Globus pallidus (tissue), 1 donor: ENCODE measurements at regions not wholly inside any gene's neighbourhood (a gene's known extent, or its start where the extent isn't known, plus 50 kb on each side); places are given as distances from the start of the nearest gene placed in this dataset.
A peak's percentile ranks its signal among the peaks of the same experiment; 100 is the strongest.

Experiments
- DNase-seq: peaks from one replicate; pipeline ENCODE4 v3.0.0-alpha.2; 2015; ENCODE audit warnings: low spot score

DNA sequence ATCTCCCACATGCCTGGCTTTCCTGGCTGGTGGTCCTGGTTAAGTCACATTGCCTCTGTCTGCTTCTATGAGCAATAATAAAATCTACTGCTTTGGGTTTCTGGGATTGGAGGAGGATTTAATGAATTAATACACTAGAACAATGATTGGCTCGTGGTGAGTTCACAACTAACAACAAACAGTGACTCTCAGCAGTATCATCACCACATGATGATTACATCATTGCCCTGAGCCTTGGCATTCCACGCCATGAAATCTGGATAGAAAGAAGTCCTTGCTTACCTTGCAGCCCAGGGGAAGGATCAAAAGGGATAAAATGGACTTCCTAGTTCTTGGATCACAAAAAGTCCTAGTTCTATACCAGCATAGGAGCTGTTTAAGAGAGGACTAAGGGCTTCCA, 1069.0 kb downstream of the VRK1 start:
- no peak for DNase-seq

DNA sequence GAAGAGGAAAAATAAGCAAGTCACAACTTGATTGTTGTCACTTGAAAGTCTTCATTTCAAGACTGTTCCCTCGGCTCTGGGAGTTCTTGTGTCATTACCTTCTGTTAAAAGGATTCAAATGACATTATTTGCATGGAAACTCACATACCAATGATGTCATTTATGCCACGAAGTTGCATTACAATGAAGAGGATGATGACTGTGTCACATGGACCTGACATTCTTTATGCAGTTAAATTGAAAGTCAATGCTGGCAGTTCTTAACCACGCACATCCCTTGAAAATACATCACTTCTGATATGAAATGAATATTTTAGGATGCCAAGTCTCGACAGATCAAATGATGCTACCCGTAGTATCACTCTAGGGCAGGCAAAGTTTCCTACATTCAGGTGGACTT, 1069.5 kb downstream of the VRK1 start:
- DNase-seq = no peak

DNA sequence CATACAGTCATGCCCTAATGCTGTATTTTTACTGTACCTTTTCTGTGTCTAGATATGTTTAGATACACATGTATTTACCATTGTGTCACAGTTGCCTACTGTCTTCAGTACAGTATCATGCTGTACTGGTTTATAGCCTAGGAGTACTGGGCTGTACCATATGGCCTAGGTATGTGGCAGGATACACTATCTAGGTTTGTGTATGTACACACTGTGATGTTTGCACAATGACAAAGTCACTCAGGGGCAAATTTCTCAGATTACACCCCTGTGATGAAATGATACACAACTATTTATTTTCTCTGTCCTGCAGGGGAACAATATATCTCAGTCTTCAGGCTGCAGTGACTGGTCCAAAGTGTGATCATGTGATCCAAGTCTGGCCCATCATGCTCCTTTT, 1076.1 kb downstream of the VRK1 start:
- DNase-seq = no peak

DNA sequence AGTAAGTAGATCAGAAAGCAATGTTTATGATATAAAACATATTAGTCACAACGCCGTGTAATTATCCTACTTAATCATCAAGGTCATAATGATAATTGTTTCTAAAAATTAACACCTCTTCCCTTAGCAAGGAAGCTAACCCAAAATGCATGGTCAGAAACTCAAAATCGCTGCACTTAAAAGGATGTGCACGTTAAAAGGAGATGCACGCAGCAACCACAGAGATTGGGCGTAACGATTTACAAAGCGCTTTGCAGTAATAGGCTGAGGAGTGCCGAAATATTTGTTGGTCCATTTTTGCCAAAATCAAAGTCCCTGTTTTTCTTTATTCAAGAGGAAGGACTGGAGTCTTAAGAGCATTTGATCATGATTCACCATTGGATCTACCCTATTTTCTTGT, 1077.2 kb downstream of the VRK1 start:
- no peak for DNase-seq

DNA sequence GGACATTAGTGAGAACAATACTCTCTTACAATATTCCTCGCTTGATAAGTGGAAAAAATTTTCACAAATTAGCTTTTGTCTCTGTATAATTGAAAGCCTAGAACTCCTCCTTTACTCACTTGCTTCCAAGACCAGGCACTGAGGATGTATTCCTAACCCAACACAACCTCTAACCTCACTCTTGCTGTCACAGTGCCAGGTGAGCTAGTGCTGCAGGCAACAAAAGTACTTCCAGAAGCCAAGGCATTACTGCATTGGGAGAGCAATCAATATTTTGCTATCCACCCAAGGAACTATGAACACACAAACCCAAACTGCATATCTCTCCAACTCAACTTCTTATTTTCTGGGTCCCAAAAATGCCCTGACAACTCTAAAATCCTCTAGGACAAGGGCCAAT, 1081.0 kb downstream of the VRK1 start:
- no peak for DNase-seq

DNA sequence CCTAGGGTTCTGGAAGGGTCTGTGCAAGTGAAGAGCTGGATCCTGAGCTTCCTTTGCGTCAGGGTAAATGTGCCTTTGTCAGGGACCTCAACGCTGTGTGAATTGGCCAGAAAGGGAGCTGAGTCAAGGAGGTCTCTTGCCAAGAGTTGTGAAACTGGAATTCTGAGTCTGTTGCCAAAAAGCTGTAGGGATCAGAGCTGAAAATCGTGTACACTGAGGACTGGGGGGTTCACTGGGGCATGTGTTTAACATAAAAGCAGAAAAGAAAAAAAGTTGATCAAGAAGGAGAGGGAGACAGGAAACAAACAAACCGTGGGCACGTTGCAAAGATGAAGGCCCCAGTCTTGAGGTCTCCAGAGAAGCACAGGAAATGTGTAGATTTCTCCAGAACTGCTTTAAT, 1081.5 kb downstream of the VRK1 start:
- peak; percentile 5 for DNase-seq

DNA sequence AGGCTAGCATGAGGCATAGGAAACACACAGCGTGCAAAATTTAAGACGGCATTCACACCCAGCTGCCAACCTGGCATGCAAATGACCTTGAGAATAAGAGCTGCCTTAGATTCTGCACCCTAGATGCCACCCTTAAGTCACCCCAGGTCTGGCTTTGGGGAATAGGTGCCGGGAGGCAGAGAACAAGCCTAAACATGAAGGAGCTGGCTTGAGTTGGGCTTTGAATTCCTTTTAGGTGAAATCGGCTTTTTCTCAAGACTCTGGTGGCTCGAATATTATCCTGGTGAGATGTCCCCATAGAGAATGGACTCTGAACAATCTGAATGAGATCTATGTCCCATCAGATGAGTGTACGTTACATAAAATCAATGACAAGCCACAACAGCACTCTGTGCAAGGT, 1090.5 kb downstream of the VRK1 start:
- DNase-seq = no peak

DNA sequence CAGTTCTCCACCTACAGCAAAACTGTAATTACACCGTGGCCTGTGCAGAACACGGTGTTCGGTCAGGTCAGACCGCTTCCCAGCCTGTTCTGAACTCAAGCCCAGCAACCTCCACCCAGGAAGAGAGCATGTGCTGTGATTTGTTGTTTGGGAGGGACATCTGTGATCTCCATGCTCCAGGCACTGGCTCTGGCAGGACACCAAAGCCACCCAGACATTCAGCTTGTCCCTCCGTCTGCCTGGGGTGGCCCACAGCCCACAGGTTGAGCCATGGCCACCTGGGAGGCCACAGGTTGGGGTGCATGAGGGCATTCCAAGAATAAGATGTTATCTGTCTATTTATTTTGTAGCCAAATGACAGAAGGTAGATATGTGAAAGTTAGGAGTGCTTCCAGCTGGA, 1091.1 kb downstream of the VRK1 start:
- DNase-seq = no peak

DNA sequence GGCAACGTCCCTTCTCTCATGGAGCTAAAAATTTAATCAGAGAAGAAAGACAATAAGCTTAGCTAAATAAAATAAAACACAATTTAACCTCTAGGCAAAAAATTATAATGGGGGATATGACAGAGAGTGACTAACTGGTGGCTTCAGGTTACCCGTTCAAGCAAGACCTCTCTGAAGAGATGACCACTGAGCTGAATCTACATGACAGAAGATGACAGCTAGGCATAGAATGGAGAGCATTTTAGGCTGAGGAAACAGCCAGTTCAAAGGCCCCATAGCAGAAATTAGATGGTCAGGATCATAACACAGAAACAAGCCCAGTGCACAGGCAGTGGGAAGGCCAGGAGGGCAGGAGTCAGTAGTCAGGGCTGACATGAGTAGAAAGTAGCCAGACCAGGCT, 1094.3 kb downstream of the VRK1 start:
- no peak for DNase-seq

DNA sequence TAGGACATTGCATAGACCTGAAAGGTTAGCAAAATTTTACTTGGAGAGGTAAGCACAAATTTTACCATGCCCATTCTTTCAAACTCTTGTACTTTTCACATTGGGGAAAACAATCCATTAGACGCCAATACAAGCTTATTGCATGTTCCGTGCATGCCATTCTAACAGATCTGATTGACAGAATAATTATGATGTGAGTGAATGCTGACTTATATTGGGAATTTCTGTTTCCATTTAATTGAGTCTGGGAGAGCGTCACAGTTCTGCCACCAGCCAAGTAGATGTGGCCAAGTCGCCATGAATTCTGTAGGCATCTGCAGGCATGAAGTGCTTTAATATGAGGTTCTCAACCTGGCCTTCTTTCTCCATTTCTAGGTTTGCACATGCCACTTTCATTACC, 1097.4 kb downstream of the VRK1 start:
- DNase-seq = no peak

DNA sequence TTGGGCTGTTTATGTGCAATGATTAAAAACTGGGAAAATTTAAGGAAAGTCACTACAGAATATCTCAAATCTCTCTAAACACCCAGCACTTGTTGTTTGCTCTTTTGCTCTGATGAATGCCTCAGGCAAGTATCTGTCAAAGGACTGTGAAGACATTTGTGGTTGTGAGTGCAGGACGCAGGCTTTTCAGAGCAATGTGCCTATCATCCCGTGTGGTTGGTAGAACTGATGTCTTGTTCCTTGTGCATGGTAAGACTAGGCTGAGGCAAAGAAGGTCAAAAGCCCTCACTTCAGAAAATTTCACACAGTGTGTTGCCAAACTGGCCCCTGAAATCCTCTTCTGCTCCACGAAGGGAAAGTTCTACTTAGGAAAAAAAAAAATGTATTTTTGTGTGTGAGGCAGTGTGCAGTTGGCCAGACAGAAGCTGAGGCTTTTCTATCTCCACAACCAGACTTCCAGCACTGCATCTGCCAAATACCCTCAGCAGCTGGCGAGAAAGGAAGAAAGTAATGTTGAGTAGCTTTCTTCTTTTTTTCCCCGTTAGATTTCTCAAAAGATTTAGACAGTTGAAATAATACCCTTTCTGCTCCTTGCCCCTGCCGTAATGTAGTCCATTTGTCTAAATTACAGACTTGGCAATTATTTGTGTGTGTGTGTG, 1103.1 kb downstream of the VRK1 start:
- no peak for DNase-seq

DNA sequence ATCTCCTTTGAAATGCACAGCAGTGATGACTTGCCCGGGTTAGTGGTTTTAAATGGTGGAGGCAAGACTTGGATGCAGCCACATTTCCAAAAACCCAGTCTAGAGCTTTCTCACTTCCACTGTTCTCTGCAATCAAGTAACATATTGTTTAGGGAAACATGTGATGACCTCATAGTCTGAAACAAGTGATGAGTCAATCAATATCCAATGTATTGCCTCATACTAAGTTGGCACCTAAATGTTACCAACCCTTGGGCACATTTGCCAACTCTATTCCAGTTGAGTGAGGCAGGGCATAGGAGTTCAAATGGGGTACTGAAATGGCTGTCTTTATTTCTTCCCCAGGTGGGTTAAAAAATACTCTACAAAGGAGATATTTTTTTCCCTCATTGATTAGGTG, 1105.4 kb downstream of the VRK1 start:
- no peak for DNase-seq

DNA sequence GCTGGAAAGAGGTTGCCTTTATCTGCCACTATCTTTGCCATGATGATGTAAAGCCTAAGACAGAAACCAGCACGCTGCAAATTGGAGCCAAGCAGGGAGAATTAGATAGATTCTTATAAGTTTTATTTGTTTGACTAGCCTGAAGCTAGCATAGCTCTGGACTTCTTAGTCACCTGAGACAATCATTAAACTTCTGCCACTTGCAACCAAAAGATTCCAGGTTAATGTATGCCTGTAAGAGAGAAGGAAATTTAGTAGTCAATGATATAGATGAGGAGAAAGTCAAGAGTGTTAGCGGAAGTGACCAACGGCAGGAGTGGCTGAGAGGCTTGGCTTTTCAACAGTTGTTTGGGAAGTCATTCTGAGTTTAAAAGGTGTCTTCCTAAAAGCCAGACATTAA, 1106.6 kb downstream of the VRK1 start:
- DNase-seq = no peak

DNA sequence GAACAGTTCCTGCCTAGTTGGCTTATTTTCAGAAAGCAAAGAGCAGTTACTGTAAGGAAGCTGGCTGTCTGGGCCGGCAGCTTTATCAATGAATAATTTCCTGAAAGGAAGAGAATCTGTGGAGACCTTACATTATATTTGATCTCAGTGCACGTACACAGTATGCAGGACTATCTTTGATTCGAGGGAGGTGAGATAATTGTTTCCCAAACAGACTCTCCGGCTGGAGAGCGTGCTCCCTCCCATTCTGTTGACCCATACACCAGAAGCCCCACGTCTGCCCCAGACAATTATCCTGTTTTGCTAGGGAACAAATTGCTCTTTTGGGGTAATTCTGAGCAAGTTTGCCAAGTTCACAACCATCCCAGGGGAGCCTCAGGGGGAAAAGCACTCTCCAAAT, 1115.0 kb downstream of the VRK1 start:
- DNase-seq = no peak

DNA sequence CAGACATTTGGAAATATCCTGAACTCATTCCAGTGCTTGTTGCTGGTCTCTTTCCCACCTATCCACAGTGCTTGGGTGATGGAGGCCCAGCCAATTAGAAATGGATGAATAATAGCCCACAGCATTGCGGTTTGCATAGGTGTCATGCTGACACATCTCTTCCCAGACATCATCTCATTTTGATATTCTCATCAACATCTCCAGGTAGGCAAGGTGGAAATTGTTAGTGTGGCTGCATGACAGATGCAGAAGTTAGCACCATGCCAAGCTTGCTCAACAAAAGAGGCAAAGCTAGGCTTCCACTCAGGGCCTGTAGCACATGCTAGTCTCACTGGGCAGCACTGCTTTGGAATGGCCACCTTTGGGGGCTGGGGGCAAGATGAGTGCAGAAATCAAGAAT, 1118.9 kb downstream of the VRK1 start:
- DNase-seq = no peak

DNA sequence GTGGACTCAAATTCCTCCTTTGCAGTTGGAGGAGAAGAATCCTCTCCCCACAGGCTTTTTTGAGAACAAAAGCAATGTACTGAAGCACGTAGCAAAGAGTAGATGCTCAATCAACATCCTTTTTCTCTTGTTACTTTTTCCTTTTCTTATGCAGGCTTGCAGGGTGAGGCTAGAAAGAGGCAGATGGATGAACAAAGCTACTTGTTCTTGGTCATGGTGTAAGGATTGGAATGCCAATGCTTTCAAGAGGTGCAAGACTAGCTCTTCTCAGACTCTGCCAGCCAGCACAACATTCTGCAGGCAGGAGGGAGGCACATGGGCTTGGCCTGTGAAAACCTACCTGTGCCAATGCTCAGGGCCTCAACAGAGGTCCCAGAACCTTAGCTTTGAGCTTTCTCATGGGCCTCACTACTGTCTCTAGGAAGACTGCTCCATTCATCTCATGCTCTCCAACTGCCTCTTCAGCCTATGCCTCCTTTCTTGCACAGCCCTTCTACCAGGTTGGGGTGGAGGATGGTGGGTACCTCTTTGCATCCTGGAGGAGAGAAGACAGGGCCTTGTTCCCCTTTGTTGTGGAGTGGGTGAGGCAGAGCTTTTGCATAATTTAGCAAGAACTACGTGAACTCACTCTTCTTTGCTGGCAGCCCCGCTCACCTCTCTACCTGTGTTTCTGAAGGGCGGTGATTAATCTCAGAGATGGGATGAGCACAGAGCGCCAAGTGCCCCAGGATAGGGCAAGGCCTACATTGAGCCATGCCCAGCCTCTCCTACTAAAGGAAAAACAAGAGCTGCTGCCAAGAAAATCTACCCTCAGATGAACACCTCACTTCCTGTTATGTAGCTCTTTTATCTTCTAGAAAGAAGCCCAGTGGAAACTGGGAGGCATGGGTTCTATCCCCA, 1119.7 kb downstream of the VRK1 start:
- DNase-seq = no peak

DNA sequence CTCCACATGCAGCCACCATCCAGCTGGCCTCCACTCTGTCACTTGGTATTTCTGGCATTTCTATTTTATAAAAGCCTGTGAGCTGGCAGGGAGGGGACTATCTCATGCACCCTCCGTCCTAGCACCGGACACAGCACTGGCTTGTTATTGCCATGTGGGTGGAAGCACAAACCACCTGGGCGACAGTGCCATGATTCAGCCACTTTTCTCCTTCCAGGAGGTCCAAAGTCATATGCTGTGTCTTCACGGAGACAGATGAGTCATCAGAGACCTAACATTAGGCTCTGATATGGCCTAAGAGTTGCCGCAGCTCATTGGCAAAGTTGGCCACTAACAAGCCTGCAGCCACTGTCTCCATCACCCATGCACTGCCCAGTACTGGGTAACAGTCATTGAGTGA, 1123.0 kb downstream of the VRK1 start:
- no peak for DNase-seq

DNA sequence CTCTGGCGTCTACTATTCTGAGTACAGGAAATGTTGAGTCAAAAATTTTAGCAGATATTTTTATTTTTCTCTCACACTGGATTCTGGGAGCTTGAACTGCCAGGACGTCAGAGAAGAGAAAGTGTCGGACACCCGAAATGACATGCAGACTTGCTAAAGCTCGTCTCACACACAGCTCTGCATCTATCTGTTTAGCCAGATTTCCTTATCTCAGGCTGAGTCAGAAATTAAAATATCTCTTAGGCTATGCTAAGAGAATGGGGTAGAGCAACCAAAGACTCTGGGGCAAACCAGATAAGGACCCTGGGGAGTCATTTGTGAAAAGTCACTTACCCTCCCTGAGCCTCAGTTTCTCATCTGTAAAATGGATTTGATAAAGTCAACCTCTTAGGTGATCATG, 1124.1 kb downstream of the VRK1 start:
- no peak for DNase-seq

DNA sequence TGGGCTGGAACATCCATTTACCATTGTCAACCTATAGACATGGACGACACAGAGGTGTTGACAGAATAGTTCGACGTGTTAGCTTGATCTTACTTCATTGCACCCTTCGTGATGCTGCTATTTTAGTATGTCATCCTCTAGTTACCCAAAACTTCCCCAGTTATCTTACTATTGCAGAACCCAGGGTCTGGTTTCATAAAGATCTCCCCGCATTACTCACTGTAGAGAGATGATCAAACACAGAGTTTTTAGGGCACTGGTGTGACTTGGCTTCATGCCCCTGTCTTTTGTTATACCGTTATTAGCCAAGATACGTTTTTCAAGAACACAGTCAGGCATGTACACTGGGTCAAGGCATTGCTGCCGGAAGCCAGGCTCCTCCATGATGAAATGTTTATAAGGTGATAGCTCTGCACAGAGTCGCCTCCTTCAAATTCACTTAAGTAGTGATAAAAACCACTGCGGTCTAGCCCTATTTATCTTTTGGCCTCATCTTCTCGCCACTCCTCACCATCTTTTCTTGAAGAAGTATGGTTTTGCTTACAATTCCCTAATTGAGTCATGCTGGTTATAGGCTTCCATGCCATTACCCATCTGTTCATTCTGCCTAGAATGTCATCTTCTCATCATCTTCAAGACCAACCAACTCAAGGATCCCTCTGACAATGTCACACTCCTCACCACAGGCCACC, 1127.9 kb downstream of the VRK1 start:
- no peak for DNase-seq

DNA sequence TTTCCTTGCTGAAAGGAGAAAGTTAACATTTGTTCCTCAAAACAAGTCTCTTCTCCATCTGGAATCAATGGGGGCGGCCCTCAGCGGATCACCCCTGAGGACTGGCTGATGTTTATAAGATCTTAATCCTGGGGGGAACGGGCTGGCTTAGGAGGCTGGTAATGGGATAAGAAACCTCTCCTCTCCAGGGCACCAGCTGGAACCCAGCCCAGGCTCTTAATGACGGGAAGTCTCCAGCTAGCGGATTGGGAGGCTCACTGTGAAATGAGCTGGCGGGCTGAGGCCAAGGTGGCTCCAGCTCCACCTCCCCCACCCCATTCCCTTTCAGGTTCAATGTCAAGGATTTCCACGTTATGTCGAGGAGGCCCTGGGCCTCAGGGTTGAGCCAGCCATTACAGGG, 1133.0 kb downstream of the VRK1 start:
- DNase-seq = no peak

DNA sequence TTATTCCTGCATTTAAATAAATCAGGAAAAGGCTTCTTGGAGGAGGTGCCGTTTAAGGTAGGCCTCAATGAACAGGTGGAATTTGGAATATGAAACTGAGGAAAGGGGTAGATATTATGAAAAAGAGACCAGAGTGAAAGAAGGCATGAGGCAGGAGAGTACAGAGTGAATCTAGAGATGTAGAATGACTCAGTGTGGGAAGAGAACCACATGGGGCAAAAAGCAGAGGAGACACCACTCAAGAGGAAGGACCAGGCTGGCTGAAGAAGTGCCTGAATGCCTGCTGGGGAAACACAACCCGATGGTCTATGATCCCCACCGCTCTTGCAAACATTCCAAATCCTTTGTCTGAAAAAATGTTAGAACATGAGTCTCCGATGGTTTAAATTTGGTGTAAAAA, 1134.1 kb downstream of the VRK1 start:
- DNase-seq = no peak

DNA sequence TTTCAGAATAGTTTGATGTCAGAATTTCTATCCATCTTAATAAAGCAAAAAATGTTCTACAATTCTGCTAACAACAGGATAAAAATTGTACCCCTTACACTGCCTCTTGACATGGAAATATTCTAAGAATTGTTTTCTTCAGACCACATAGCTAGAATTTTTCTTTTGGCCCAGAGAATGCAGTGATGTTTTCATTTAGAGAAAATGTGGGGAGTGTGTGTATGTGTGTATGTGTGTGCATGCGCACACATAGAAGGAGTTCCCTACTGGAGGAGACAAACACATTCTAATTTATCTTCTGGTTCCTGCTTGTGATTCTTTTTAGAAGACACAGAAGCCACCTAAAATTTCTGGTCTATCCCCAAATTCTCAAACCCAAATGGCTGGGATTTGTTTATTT, 1145.7 kb downstream of the VRK1 start:
- DNase-seq = no peak

DNA sequence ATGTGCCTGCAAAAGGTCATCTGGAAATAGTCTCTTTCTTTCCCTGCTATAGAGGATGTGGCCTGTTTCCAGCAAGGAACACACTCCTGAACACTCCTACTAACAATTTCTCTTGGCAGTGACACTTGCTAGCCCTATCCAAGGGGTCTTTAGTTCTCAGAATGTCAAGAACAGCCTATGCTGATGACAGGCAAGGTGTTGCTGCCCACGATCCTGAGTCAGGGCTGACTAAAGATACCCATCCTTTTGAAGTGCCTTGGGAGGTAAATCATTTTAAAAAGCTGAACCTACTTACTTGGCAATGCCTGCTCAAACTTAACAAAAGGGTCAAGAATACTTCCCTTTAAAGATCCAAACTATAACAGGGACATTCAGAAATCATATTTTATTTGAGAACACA, 1146.4 kb downstream of the VRK1 start:
- no peak for DNase-seq
